Body of pancreas (tissue), 4 donors: ENCODE measurements at regions not wholly inside any gene's neighbourhood (a gene's known extent, or its start where the extent isn't known, plus 50 kb on each side); places are given as distances from the start of the nearest gene placed in this dataset.

ENCODE experiments used
- CTCF ChIP-seq, 7 experiments: fragments of 450-650 bp in 4 of 7; fragments of 200-600 bp in 3 of 7; sonication (generic) in 3 of 7; IDR thresholded peaks; one replicate each; pipeline ENCODE4 v1.5.1; 2016 to 2019; ENCODE audit warnings: antibody characterized with exemption in 7 of 7
- POLR2A ChIP-seq, 3 donors: fragments of 450-650 bp; IDR thresholded peaks; one replicate each; pipeline ENCODE4 v1.6.1; 2016; ENCODE audit warnings: antibody characterized with exemption in 3 of 3, mild to moderate bottlenecking in 2 of 3

- TF ChIP-seq CTCF (IDR thresholded peaks at IDR 0.05) (no peak), POLR2A (IDR thresholded peaks at IDR 0.05) (no peak)
Measured at GRCh38 chr2:16331772-16332171, 333.9 kb downstream of the CYRIA start.
